AG10803 (cell line): ENCODE measurements at regions not wholly inside any gene's neighbourhood (a gene's known extent, or its start where the extent isn't known, plus 50 kb on each side); places are given as distances from the start of the nearest gene placed in this dataset.

Source experiments
- DNase-seq: peaks from one replicate; pipeline ENCODE4 v3.0.0; 2010; ENCODE audit warnings: low read depth
- H3K4me3 ChIP-seq: 2 replicates; pipeline ENCODE4 v1.5.1; 2011; ENCODE audit warnings: mild to moderate bottlenecking, low read length, control low read depth
- CTCF ChIP-seq: conservative IDR thresholded peaks from 2 replicates; pipeline ENCODE4 v1.5.1; 2011; ENCODE audit warnings: mild to moderate bottlenecking, low read length, control low read depth, inconsistent platforms

- TF ChIP-seq CTCF = no peak
- DNase-seq = no peak
- no peak overlapping the region for H3K4me3 ChIP-seq
Measured at GRCh38 chr11:15451713-15452112, 337.0 kb downstream of the INSC start.

- no peak overlapping the region for H3K4me3 ChIP-seq
- no peak for TF ChIP-seq CTCF
- no peak for DNase-seq
Measured at GRCh38 chr11:15453211-15453765, 338.6 kb downstream of the INSC start.

GRCh38 chr11:15468466-15468865 lies 353.7 kb downstream of the INSC start:
- TF ChIP-seq CTCF = no peak
- DNase-seq = no peak
- no peak overlapping the region for H3K4me3 ChIP-seq

GRCh38 chr11:15471048-15471894 lies 356.5 kb downstream of the INSC start:
- no peak for DNase-seq
- no peak overlapping the region for H3K4me3 ChIP-seq
- TF ChIP-seq CTCF = no peak

- TF ChIP-seq CTCF = no peak
- no peak overlapping the region for H3K4me3 ChIP-seq
- no peak for DNase-seq
Measured at GRCh38 chr11:15471895-15472799, 357.4 kb downstream of the INSC start.

GRCh38 chr11:15473954-15474837 lies 359.5 kb downstream of the INSC start:
- DNase-seq = no peak
- TF ChIP-seq CTCF = no peak
- no peak overlapping the region for H3K4me3 ChIP-seq
